ENCODE measurements at regions not wholly inside any gene's neighbourhood (a gene's known extent, or its start where the extent isn't known, plus 50 kb on each side); places are given as distances from the start of the nearest gene placed in this dataset.

DNA sequence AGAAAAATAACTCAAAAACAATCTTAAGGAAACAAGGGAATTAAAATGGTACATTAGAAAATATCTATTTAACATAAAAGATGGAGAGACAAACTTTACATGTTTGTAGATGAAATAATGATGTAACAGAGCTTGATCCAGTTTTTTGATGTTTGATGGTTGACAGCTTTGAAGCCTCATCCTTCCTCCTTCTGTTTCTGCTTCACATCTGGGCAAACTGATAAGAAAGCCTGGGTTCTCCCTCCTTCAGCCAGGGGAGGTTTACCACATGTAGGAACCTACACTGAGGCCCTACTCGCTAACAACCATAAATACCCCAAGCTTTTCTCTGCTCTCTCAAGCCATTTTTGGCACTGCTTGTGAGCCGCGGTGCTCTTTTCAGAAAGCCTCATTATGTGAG, 82.8 kb upstream of the ZNF32 start:
- DNase-seq (ENCODE audit: low spot score): no peak
- Histone ChIP-seq H3K4me2 (ENCODE audit: insufficient read depth, low read length, poor library complexity, severe bottlenecking) (no peak overlapping the region), H2BK5ac (ENCODE audit: low read length) (no peak overlapping the region), H3K14ac (ENCODE audit: low read length) (no peak overlapping the region), H3K36me3 (replicated peaks in 1 of 2; ENCODE audit: control insufficient read depth in 2 of 2, insufficient read depth in 2 of 2, low read length in 2 of 2) (no peaks in the 10 kb centered on the region), H4K8ac (ENCODE audit: low read depth, low read length) (no peak overlapping the region), H2AK5ac (ENCODE audit: low read depth, low read length) (no peak overlapping the region), H3K4ac (ENCODE audit: low read length) (no peak overlapping the region), H3K27ac (replicated peaks; ENCODE audit: low read length) (no peak overlapping the region), H3K9me3 (replicated peaks in 1 of 2; ENCODE audit: control insufficient read depth in 2 of 2, insufficient read depth in 1 of 2, low read depth in 1 of 2, low read length in 2 of 2) (peaks cover 0 to 5% of the 10 kb centered on the region in 2 donors), H4K91ac (ENCODE audit: low read depth, low read length, poor library complexity) (no peak overlapping the region), H2BK15ac (ENCODE audit: low read length) (no peak overlapping the region), H2BK12ac (ENCODE audit: low read length) (no peak overlapping the region), H3K18ac (ENCODE audit: low read length) (no peak overlapping the region), H2AFZ (ENCODE audit: low read length) (no peak overlapping the region), H3K27me3 (ENCODE audit: control insufficient read depth in 3 of 3, insufficient read depth in 3 of 3, low read depth in 1 of 3, low read length in 3 of 3) (no peaks in the 10 kb centered on the region), H2BK120ac (ENCODE audit: low read depth, low read length) (no peak overlapping the region), H3K9ac (ENCODE audit: low read depth, low read length, poor library complexity) (no peak overlapping the region), H3K4me3 (ENCODE audit: low read length in 2 of 2) (no peak overlapping the region), H3K4me1 (ENCODE audit: control insufficient read depth in 2 of 2, insufficient read depth in 1 of 2, low read depth in 1 of 2, low read length in 2 of 2) (no peaks in the 10 kb centered on the region), H3K79me1 (ENCODE audit: low read depth, low read length) (no peaks in the 10 kb centered on the region), H3K23ac (ENCODE audit: low read depth, low read length, poor library complexity) (no peak overlapping the region)
- no CpG with 5 or more reads among the region's 3 CpGs for WGBS, 2 donors (ENCODE audit: extremely low coverage in 2 of 2, insufficient read length in 2 of 2, insufficient replicate concordance in 1 of 2)

DNA sequence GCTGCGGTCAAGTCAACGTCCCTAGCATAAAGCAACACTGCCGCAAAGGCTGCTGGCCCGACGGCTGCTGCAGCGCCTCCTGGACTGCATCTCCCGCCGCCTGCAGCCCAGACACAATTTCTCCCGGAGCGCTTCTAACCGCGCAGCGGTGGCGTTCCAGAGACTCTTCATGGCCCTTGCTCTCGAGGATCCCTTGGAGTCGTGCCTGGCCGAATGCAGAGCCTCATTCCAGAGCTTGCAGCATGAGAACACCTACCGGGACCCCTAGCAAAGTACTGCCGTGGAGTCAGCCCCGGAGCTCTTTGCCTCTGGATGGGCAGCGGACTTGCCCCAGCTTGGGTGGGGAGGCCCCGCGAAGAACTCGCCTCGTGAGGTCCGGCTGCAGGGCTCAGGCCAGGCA, 79.7 kb upstream of the ZNF32 start:
- no CpG with 5 or more reads among the region's 26 CpGs for WGBS, 2 donors (ENCODE audit: extremely low coverage in 2 of 2, insufficient read length in 2 of 2, insufficient replicate concordance in 1 of 2)
- no peaks in the 10 kb centered on the region for H3K79me1 ChIP-seq (ENCODE audit: low read depth, low read length)
- no peak overlapping the region for H3K18ac ChIP-seq (ENCODE audit: low read length)
- H3K9me3 ChIP-seq (replicated peaks in 1 of 2; ENCODE audit: control insufficient read depth in 2 of 2, insufficient read depth in 1 of 2, low read depth in 1 of 2, low read length in 2 of 2): peaks cover 0 to 7% of the 10 kb centered on the region in 2 donors
- no peak overlapping the region for H4K91ac ChIP-seq (ENCODE audit: low read depth, low read length, poor library complexity)
- no peak overlapping the region for H3K4me2 ChIP-seq (ENCODE audit: insufficient read depth, low read length, poor library complexity, severe bottlenecking)
- H3K27ac ChIP-seq (replicated peaks; ENCODE audit: low read length): no peak overlapping the region
- no peak overlapping the region for H3K9ac ChIP-seq (ENCODE audit: low read depth, low read length, poor library complexity)
- H2BK15ac ChIP-seq (ENCODE audit: low read length): no peak overlapping the region
- H4K8ac ChIP-seq (ENCODE audit: low read depth, low read length): no peak overlapping the region
- no peak overlapping the region for H3K4ac ChIP-seq (ENCODE audit: low read length)
- H3K14ac ChIP-seq (ENCODE audit: low read length): no peak overlapping the region
- H2BK12ac ChIP-seq (ENCODE audit: low read length): no peak overlapping the region
- no peaks in the 10 kb centered on the region for H3K27me3 ChIP-seq (ENCODE audit: control insufficient read depth in 3 of 3, insufficient read depth in 3 of 3, low read depth in 1 of 3, low read length in 3 of 3)
- H3K36me3 ChIP-seq (replicated peaks in 1 of 2; ENCODE audit: control insufficient read depth in 2 of 2, insufficient read depth in 2 of 2, low read length in 2 of 2): no peaks in the 10 kb centered on the region
- H3K4me1 ChIP-seq (ENCODE audit: control insufficient read depth in 2 of 2, insufficient read depth in 1 of 2, low read depth in 1 of 2, low read length in 2 of 2): no peaks in the 10 kb centered on the region
- H2AK5ac ChIP-seq (ENCODE audit: low read depth, low read length): no peak overlapping the region
- no peak overlapping the region for H2BK5ac ChIP-seq (ENCODE audit: low read length)
- no peak overlapping the region for H3K4me3 ChIP-seq (ENCODE audit: low read length in 2 of 2)
- no peak overlapping the region for H3K23ac ChIP-seq (ENCODE audit: low read depth, low read length, poor library complexity)
- no peak overlapping the region for H2AFZ ChIP-seq (ENCODE audit: low read length)
- no peak overlapping the region for H2BK120ac ChIP-seq (ENCODE audit: low read depth, low read length)
- DNase-seq (ENCODE audit: low spot score): no peak

- Histone ChIP-seq H3K4me1 (ENCODE audit: control insufficient read depth in 2 of 2, insufficient read depth in 1 of 2, low read depth in 1 of 2, low read length in 2 of 2) (no peaks in the 10 kb centered on the region), H4K91ac (ENCODE audit: low read depth, low read length, poor library complexity) (no peak overlapping the region), H3K4me3 (ENCODE audit: low read length in 2 of 2) (no peak overlapping the region), H2BK120ac (ENCODE audit: low read depth, low read length) (no peak overlapping the region), H3K9ac (ENCODE audit: low read depth, low read length, poor library complexity) (no peak overlapping the region), H3K27me3 (ENCODE audit: control insufficient read depth in 3 of 3, insufficient read depth in 3 of 3, low read depth in 1 of 3, low read length in 3 of 3) (no peaks in the 10 kb centered on the region), H3K23ac (ENCODE audit: low read depth, low read length, poor library complexity) (no peak overlapping the region), H2BK12ac (ENCODE audit: low read length) (no peak overlapping the region), H4K8ac (ENCODE audit: low read depth, low read length) (no peak overlapping the region), H2BK5ac (ENCODE audit: low read length) (no peak overlapping the region), H3K27ac (replicated peaks; ENCODE audit: low read length) (no peak overlapping the region), H3K36me3 (replicated peaks in 1 of 2; ENCODE audit: control insufficient read depth in 2 of 2, insufficient read depth in 2 of 2, low read length in 2 of 2) (no peaks in the 10 kb centered on the region), H3K9me3 (replicated peaks in 1 of 2; ENCODE audit: control insufficient read depth in 2 of 2, insufficient read depth in 1 of 2, low read depth in 1 of 2, low read length in 2 of 2) (peaks cover 0 to 7% of the 10 kb centered on the region in 2 donors), H2BK15ac (ENCODE audit: low read length) (no peak overlapping the region), H3K14ac (ENCODE audit: low read length) (no peak overlapping the region), H3K4me2 (ENCODE audit: insufficient read depth, low read length, poor library complexity, severe bottlenecking) (no peak overlapping the region), H2AK5ac (ENCODE audit: low read depth, low read length) (no peak overlapping the region), H3K79me1 (ENCODE audit: low read depth, low read length) (no peaks in the 10 kb centered on the region), H3K4ac (ENCODE audit: low read length) (no peak overlapping the region), H3K18ac (ENCODE audit: low read length) (no peak overlapping the region), H2AFZ (ENCODE audit: low read length) (no peak overlapping the region)
- no peak for DNase-seq (ENCODE audit: low spot score)
- no CpG with 5 or more reads among the region's 21 CpGs for WGBS, 2 donors (ENCODE audit: extremely low coverage in 2 of 2, insufficient read length in 2 of 2, insufficient replicate concordance in 1 of 2)
These were observed 79.3 kb upstream of the ZNF32 start for GRCh38 chr10:43727935-43728334.

DNA sequence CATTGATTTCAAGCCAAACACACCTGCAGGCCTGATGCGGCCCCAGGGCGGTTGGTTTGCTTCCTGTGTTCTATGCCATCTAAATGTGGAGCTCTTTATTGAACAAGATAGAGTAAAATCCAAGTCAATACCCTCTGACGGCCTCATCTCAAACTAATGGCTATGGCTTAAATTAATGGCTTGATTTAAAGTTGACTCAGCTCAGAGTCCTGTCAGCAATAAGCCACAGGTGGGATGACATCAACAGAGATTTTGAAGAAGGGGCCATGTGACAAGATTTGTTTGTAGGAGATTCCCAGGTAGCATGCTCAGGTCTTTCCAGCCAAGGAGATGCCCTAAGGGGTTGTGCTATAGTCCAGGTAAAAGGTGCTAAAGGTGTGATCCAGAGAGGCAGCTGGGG, 66.7 kb upstream of the ZNF32 start:
- no peak overlapping the region for H2AK5ac ChIP-seq (ENCODE audit: low read depth, low read length)
- H4K91ac ChIP-seq (ENCODE audit: low read depth, low read length, poor library complexity): no peak overlapping the region
- peaks cover 0 to 1% of the 10 kb centered on the region in 2 donors for H3K9me3 ChIP-seq (replicated peaks in 1 of 2; ENCODE audit: control insufficient read depth in 2 of 2, insufficient read depth in 1 of 2, low read depth in 1 of 2, low read length in 2 of 2)
- H2BK5ac ChIP-seq (ENCODE audit: low read length): no peak overlapping the region
- H4K8ac ChIP-seq (ENCODE audit: low read depth, low read length): no peak overlapping the region
- no peak overlapping the region for H3K18ac ChIP-seq (ENCODE audit: low read length)
- H3K4ac ChIP-seq (ENCODE audit: low read length): no peak overlapping the region
- DNase-seq (ENCODE audit: low spot score): no peak
- H3K4me2 ChIP-seq (ENCODE audit: insufficient read depth, low read length, poor library complexity, severe bottlenecking): no peak overlapping the region
- peak overlapping the region; percentile 43 for H2BK12ac ChIP-seq (ENCODE audit: low read length)
- H3K9ac ChIP-seq (ENCODE audit: low read depth, low read length, poor library complexity): no peak overlapping the region
- H3K14ac ChIP-seq (ENCODE audit: low read length): no peak overlapping the region
- WGBS, 2 donors (ENCODE audit: extremely low coverage in 2 of 2, insufficient read length in 2 of 2, insufficient replicate concordance in 1 of 2): no CpG with 5 or more reads among the region's 3 CpGs
- H3K23ac ChIP-seq (ENCODE audit: low read depth, low read length, poor library complexity): no peak overlapping the region
- no peaks in the 10 kb centered on the region for H3K79me1 ChIP-seq (ENCODE audit: low read depth, low read length)
- no peak overlapping the region for H2BK120ac ChIP-seq (ENCODE audit: low read depth, low read length)
- H3K27ac ChIP-seq (replicated peaks; ENCODE audit: low read length): no peak overlapping the region
- H2BK15ac ChIP-seq (ENCODE audit: low read length): no peak overlapping the region
- H3K4me3 ChIP-seq (ENCODE audit: low read length in 2 of 2): no peak overlapping the region
- H3K36me3 ChIP-seq (replicated peaks in 1 of 2; ENCODE audit: control insufficient read depth in 2 of 2, insufficient read depth in 2 of 2, low read length in 2 of 2): no peaks in the 10 kb centered on the region
- peaks cover 0 to 6% (median 0%) of the 10 kb centered on the region in 3 experiments for H3K27me3 ChIP-seq (ENCODE audit: control insufficient read depth in 3 of 3, insufficient read depth in 3 of 3, low read depth in 1 of 3, low read length in 3 of 3)
- no peaks in the 10 kb centered on the region for H3K4me1 ChIP-seq (ENCODE audit: control insufficient read depth in 2 of 2, insufficient read depth in 1 of 2, low read depth in 1 of 2, low read length in 2 of 2)
- no peak overlapping the region for H2AFZ ChIP-seq (ENCODE audit: low read length)
